ENCODE measurements at regions not wholly inside any gene's neighbourhood (a gene's known extent, or its start where the extent isn't known, plus 50 kb on each side); places are given as distances from the start of the nearest gene placed in this dataset.

DNA sequence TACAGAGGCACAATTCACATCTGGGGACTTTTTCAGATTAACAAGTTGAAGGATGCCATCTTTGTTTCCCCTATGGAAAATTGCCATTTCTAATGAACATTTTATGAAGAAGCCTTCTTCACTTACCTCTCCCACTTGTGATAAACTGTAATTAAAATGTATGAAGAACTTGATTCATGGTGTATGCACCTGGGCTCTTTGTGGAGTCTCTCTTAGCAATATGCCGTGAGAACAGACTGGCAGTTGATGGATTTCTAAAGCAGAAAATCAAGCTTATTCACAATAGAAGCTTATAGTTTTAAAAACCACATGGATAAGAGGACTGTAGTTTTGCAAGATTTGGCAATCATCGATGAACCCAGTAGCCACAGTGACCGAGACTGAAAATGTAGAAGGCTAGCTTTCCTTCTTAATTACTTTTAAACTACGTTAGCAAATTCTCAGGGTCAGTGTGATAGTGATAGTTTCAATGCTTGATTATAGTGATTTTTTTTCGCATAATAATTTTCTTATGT lies 270.6 kb downstream of the PRL start:
- Histone ChIP-seq H4K5ac (ENCODE audit: low read length) (peak overlapping the region; percentile 74), H3K4me2 (ENCODE audit: low read length) (no peak overlapping the region), H3K27me3 (ENCODE audit: insufficient read depth, low read length, poor library complexity) (no peaks in the 10 kb centered on the region), H2BK5ac (ENCODE audit: low read length) (no peak overlapping the region), H3K9ac (ENCODE audit: low read length) (peak overlapping the region; percentile 37), H3K4me1 (ENCODE audit: control insufficient read depth, low read depth, low read length) (peaks cover 11% of the 10 kb centered on the region), H3K79me2 (ENCODE audit: control insufficient read depth, insufficient read depth, low read length) (no peaks in the 10 kb centered on the region), H3K23ac (ENCODE audit: low read length) (no peak overlapping the region), H3K4me3 (ENCODE audit: low read length) (no peak overlapping the region), H4K8ac (ENCODE audit: low read depth, low read length) (peak overlapping the region; percentile 93), H3K27ac (ENCODE audit: low read depth, low read length) (peak overlapping the region; percentile 96), H3K18ac (ENCODE audit: low read length) (peak overlapping the region; percentile 97), H3K36me3 (ENCODE audit: control insufficient read depth, insufficient read depth, low read length) (no peaks in the 10 kb centered on the region), H2BK120ac (ENCODE audit: low read depth, low read length) (peak overlapping the region; percentile 82), H3K56ac (ENCODE audit: low read length) (peak overlapping the region; percentile 79), H3K4ac (ENCODE audit: low read depth, low read length) (peak overlapping the region; percentile 55), H2AK5ac (ENCODE audit: low read length) (no peak overlapping the region), H3K79me1 (ENCODE audit: low read length) (peaks cover 4% of the 10 kb centered on the region), H2BK15ac (replicated peaks; ENCODE audit: low read depth) (peak overlapping the region; percentile 96)
- DNase-seq = no peak
- WGBS (ENCODE audit: extremely low coverage, insufficient coverage, low lambda C conversion rate) = no CpG with 5 or more reads among the region's 5 CpGs

DNA sequence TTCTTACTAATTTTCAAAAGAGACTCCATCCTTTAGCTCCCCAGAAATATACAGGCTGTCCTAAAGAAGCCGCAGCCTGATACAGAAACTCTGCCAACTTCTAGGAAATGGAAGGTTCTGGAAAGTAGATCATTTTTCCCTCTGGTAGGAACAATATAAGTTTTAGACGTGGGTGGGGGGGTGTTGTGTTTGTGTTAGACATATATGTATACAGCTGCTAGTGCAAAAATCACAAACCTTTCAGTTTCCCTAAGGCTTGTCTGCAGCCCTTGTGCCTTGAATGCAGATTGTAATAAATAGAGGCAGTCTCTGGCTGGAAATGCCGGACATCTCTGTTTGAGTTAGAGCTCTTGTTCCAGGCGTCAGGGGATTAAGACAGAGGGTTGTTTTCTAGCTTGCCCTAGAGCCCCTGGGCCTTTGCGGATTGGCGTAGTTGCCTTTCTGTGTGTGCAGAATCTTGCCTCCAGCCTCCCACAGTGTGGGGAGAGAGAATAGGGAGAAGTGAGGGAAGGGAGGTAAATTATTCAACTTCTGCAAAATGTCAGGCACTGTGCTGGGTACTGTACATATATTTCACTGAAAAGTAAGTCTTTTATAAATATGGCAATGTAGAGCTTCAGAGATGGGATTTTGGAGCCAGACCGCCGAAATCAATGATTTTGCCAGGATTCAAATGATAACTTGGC lies 269.7 kb downstream of the PRL start:
- Histone ChIP-seq H3K23ac (ENCODE audit: low read length) (no peak overlapping the region), H3K56ac (ENCODE audit: low read length) (peak overlapping the region; percentile 29), H3K4ac (ENCODE audit: low read depth, low read length) (peak overlapping the region; percentile 79), H3K27ac (ENCODE audit: low read depth, low read length) (no peak overlapping the region), H3K18ac (ENCODE audit: low read length) (peak overlapping the region; percentile 70), H4K5ac (ENCODE audit: low read length) (no peak overlapping the region), H3K36me3 (ENCODE audit: control insufficient read depth, insufficient read depth, low read length) (no peaks in the 10 kb centered on the region), H3K79me1 (ENCODE audit: low read length) (peaks cover 4% of the 10 kb centered on the region), H3K4me1 (ENCODE audit: control insufficient read depth, low read depth, low read length) (peaks cover 11% of the 10 kb centered on the region), H3K9ac (ENCODE audit: low read length) (no peak overlapping the region), H4K8ac (ENCODE audit: low read depth, low read length) (no peak overlapping the region), H2BK5ac (ENCODE audit: low read length) (no peak overlapping the region), H3K4me3 (ENCODE audit: low read length) (no peak overlapping the region), H3K79me2 (ENCODE audit: control insufficient read depth, insufficient read depth, low read length) (no peaks in the 10 kb centered on the region), H3K4me2 (ENCODE audit: low read length) (no peak overlapping the region), H2AK5ac (ENCODE audit: low read length) (no peak overlapping the region), H2BK15ac (replicated peaks; ENCODE audit: low read depth) (peak overlapping the region; percentile 92), H3K27me3 (ENCODE audit: insufficient read depth, low read length, poor library complexity) (no peaks in the 10 kb centered on the region), H2BK120ac (ENCODE audit: low read depth, low read length) (no peak overlapping the region)
- no CpG with 5 or more reads among the region's 8 CpGs for WGBS (ENCODE audit: extremely low coverage, insufficient coverage, low lambda C conversion rate)
- no peak for DNase-seq

DNA sequence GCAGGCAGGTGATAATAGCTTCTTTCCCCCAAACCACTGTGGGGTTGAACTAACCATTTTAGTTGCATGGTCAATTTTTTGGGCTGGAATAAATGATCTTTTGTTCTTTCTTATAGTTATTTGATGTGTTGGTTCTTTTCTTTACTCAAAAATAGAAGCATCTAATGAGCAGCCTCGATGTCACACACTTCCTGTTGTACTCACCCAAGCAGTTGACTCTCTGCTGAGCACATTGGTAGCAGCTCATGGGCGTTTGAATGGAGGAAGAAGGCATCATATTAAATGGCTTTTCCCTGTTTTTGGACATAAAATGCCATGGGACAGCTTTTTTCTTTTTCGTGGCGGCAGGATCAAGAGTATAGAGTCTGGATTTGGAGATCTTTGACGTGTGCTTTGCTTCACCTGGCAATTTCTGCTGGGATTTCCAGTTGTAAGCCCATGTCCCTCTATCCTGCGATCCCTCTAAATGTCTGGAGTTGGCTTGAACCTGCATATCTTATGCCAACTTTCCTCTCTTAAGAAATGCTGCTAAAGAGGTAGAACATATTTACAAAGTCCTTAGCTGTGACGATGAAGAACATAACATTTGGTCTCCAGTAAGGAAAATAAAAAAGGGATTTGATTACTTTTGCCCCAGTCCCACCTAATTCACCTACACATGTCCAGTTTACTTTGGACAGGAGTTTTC lies 268.3 kb downstream of the PRL start:
- Histone ChIP-seq H3K9ac (ENCODE audit: low read length) (no peak overlapping the region), H2AK5ac (ENCODE audit: low read length) (no peak overlapping the region), H3K4me3 (ENCODE audit: low read length) (no peak overlapping the region), H4K8ac (ENCODE audit: low read depth, low read length) (no peak overlapping the region), H3K56ac (ENCODE audit: low read length) (no peak overlapping the region), H2BK5ac (ENCODE audit: low read length) (no peak overlapping the region), H3K4ac (ENCODE audit: low read depth, low read length) (no peak overlapping the region), H2BK120ac (ENCODE audit: low read depth, low read length) (no peak overlapping the region), H3K23ac (ENCODE audit: low read length) (no peak overlapping the region), H3K79me1 (ENCODE audit: low read length) (peaks cover 4% of the 10 kb centered on the region), H3K4me2 (ENCODE audit: low read length) (no peak overlapping the region), H4K5ac (ENCODE audit: low read length) (no peak overlapping the region), H3K79me2 (ENCODE audit: control insufficient read depth, insufficient read depth, low read length) (no peaks in the 10 kb centered on the region), H3K36me3 (ENCODE audit: control insufficient read depth, insufficient read depth, low read length) (no peaks in the 10 kb centered on the region), H3K27me3 (ENCODE audit: insufficient read depth, low read length, poor library complexity) (no peaks in the 10 kb centered on the region), H3K4me1 (ENCODE audit: control insufficient read depth, low read depth, low read length) (peaks cover 11% of the 10 kb centered on the region), H2BK15ac (replicated peaks; ENCODE audit: low read depth) (no peak overlapping the region), H3K18ac (ENCODE audit: low read length) (no peak overlapping the region), H3K27ac (ENCODE audit: low read depth, low read length) (no peak overlapping the region)
- no peak for DNase-seq
- no CpG with 5 or more reads among the region's 7 CpGs for WGBS (ENCODE audit: extremely low coverage, insufficient coverage, low lambda C conversion rate)

DNA sequence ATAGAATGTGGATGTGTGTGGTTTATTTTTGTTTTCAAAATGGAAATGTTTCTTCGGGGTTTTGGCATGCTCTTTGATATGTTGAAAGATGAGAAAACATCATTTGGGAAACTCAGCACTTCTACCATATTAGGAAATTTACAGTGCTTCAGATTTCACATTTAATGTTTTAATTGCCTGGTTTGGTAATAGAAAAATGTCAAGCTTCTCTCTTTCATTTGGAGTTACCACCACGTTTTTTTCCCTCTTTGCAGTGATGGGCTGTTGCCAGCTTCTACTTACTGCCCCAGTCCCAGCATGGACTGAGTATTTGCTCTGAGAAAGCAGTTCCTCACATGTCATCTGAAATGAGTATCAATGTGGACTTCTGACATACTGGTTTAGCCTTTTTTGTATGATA lies 267.7 kb downstream of the PRL start:
- no peak overlapping the region for H3K27ac ChIP-seq (ENCODE audit: low read depth, low read length)
- H3K56ac ChIP-seq (ENCODE audit: low read length) = no peak overlapping the region
- no peak overlapping the region for H2AK5ac ChIP-seq (ENCODE audit: low read length)
- no peak overlapping the region for H3K4ac ChIP-seq (ENCODE audit: low read depth, low read length)
- WGBS (ENCODE audit: extremely low coverage, insufficient coverage, low lambda C conversion rate) = no CpG with 5 or more reads among the region's 2 CpGs
- peaks cover 4% of the 10 kb centered on the region for H3K79me1 ChIP-seq (ENCODE audit: low read length)
- no peak overlapping the region for H2BK120ac ChIP-seq (ENCODE audit: low read depth, low read length)
- no peak overlapping the region for H2BK5ac ChIP-seq (ENCODE audit: low read length)
- H3K18ac ChIP-seq (ENCODE audit: low read length) = no peak overlapping the region
- no peak overlapping the region for H4K8ac ChIP-seq (ENCODE audit: low read depth, low read length)
- H2BK15ac ChIP-seq (replicated peaks; ENCODE audit: low read depth) = no peak overlapping the region
- H3K79me2 ChIP-seq (ENCODE audit: control insufficient read depth, insufficient read depth, low read length) = no peaks in the 10 kb centered on the region
- DNase-seq = no peak
- H3K27me3 ChIP-seq (ENCODE audit: insufficient read depth, low read length, poor library complexity) = no peaks in the 10 kb centered on the region
- H4K5ac ChIP-seq (ENCODE audit: low read length) = no peak overlapping the region
- H3K4me3 ChIP-seq (ENCODE audit: low read length) = no peak overlapping the region
- H3K23ac ChIP-seq (ENCODE audit: low read length) = no peak overlapping the region
- no peak overlapping the region for H3K9ac ChIP-seq (ENCODE audit: low read length)
- H3K36me3 ChIP-seq (ENCODE audit: control insufficient read depth, insufficient read depth, low read length) = no peaks in the 10 kb centered on the region
- H3K4me1 ChIP-seq (ENCODE audit: control insufficient read depth, low read depth, low read length) = peaks cover 11% of the 10 kb centered on the region
- no peak overlapping the region for H3K4me2 ChIP-seq (ENCODE audit: low read length)

DNA sequence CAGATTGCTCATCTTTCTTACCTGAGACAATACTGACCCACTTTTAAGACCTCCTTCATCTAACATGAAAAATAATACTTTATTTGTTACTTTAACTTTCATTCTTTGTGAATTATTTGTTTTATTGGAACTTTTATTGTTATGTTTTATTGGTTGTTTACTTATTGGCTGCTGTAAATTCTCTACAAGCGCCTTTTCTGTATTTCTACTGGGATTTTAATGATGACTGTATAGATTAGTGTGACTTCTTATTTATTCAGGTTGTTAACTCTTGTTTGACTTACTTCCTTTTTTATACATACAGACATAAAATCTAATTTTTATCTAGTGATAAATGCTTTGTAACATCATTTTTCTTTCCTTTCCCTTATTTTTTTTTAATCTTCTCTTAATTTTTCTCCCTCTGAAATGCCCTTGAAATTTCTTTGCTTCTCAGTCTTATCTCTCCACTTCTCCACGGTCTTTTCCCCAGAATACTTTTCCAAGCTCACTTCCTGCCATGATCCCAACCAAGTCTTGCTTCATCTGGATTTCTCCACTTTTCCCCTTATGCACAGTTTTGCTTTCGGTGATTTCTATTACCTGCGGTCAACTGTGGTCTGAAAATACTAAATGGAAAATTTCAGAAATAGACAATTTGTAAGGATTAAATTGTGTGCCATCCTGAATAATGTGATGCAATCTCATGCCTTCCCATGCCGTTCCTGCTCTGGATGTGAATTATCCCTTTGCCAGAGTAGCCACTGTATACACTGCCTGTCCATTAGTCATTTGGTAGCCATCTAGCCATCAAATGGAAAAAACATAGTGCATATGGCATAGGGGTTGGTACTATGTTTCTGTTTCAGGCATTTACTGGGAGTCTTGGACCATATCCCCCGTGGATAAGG lies 265.9 kb downstream of the PRL start:
- Histone ChIP-seq H4K5ac (ENCODE audit: low read length) (no peak overlapping the region), H3K23ac (ENCODE audit: low read length) (no peak overlapping the region), H3K27ac (ENCODE audit: low read depth, low read length) (no peak overlapping the region), H3K4me3 (ENCODE audit: low read length) (no peak overlapping the region), H2BK120ac (ENCODE audit: low read depth, low read length) (no peak overlapping the region), H3K9ac (ENCODE audit: low read length) (no peak overlapping the region), H2BK15ac (replicated peaks; ENCODE audit: low read depth) (no peak overlapping the region), H3K79me2 (ENCODE audit: control insufficient read depth, insufficient read depth, low read length) (no peaks in the 10 kb centered on the region), H4K8ac (ENCODE audit: low read depth, low read length) (no peak overlapping the region), H2AK5ac (ENCODE audit: low read length) (no peak overlapping the region), H3K27me3 (ENCODE audit: insufficient read depth, low read length, poor library complexity) (no peaks in the 10 kb centered on the region), H3K4me1 (ENCODE audit: control insufficient read depth, low read depth, low read length) (peaks cover 12% of the 10 kb centered on the region), H3K18ac (ENCODE audit: low read length) (no peak overlapping the region), H2BK5ac (ENCODE audit: low read length) (no peak overlapping the region), H3K56ac (ENCODE audit: low read length) (no peak overlapping the region), H3K4me2 (ENCODE audit: low read length) (no peak overlapping the region), H3K4ac (ENCODE audit: low read depth, low read length) (no peak overlapping the region), H3K36me3 (ENCODE audit: control insufficient read depth, insufficient read depth, low read length) (no peaks in the 10 kb centered on the region), H3K79me1 (ENCODE audit: low read length) (peaks cover 4% of the 10 kb centered on the region)
- no CpG with 5 or more reads among the region's 6 CpGs for WGBS (ENCODE audit: extremely low coverage, insufficient coverage, low lambda C conversion rate)
- no peak for DNase-seq

All from mesendoderm (in vitro differentiated cells).